HG02759 (cell line): ENCODE measurements at regions not wholly inside any gene's neighbourhood (a gene's known extent, or its start where the extent isn't known, plus 50 kb on each side); places are given as distances from the start of the nearest gene placed in this dataset.

ENCODE experiments used
- ATAC-seq: cut with Tn5 transposase; IDR thresholded peaks from one replicate; pipeline ENCODE4 v1.9.1; 2021; ENCODE audit warnings: mild to moderate bottlenecking, moderate library complexity; ENCODE audit not compliant: unreplicated experiment

DNA sequence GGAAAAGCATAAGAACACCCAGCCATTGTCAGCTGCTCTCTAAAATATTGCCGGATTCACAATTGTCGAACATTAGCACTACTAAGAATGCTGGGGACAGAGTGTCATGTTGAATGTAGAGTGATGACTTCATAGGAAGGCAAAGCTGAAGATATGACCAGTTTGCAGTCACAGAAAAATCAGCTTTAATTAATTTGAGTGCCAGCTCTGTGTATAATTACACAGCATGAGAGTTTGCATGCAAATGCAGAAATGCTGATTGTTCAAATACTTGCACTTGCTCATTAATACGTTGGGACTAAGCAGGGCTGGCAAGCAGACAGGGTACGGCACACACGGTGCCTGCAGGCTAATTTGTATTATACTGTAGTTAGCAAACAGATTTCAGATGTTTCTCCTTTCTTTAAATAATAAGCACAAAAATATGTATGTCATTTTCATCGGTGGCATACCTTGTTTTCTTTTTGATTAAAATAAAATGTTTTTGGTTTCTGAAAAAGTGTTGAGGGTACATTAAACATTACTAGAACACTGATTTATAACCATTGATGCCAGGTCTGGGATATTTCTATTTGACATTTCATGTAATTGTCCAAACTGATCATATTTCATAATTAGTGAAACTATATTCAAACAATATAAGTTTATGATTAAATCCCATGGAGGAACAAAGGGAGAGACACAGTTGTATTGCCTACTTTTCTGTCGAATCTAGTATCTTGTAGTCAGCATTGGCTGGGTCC, 99.8 kb upstream of the ADGRL2 start:
- ATAC-seq = no peak

GRCh38 chr1:81699234-81699633, 101.5 kb upstream of the ADGRL2 start:
- ATAC-seq = no peak

GRCh38 chr1:81695741-81696140, 105.0 kb upstream of the ADGRL2 start:
- no peak for ATAC-seq

- ATAC-seq = no peak
Observed at GRCh38 chr1:81693316-81693715, 107.4 kb upstream of the ADGRL2 start.

- ATAC-seq = no peak
Observed at GRCh38 chr1:81690676-81691453, 109.9 kb upstream of the ADGRL2 start.

- no peak for ATAC-seq
Observed at GRCh38 chr1:81689531-81689941, 111.2 kb upstream of the ADGRL2 start.

DNA sequence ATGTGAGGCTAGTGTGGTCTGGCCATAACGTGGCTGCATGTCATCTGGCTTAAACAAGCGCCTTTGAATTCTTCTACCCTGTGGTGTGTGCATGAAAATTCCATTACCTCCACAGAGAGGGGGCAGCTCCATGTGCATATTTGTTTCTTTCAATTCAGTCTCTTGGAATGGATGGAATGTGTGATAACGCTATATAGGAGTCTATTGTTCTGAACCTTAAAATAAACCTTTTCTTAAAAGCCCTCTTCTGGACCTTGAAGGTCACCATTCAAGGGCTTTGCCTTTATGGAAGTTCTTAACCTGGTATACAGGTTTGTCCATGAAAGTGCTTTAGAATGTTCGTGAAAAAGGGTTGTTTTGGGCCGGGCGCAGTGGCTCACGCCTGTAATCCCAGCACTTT, 118.2 kb upstream of the ADGRL2 start:
- no peak for ATAC-seq

DNA sequence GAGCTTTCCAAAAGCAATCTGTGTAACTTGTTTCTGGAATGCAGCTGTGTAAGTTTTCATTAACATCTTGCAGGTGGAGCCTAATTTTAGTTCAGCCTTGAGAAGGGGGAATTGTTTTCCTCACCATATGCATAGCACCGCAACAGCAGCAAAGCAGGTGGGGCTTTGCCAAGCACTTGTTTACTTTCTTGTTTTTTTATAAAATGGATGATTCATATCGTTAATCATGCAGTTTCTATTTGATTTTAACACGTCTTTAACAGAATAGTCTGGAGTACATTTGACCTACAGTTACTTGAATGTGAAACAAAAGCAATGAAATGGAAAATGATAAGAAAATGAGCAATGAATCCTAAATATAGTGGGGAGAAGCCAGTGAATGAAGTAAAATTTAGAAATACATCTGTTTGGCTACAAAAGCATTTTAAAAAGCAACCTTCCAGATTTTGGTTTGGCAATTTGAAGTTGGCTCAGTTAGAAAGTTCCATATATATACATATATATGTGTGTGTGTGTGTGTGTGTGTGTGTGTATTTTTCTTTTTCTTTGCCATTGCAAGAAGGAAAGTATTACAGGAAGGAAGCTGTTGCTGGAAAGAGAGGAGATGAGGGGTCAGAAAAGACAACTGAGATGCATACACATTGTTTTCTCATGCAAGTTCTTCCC, 119.0 kb upstream of the ADGRL2 start:
- ATAC-seq = no peak

DNA sequence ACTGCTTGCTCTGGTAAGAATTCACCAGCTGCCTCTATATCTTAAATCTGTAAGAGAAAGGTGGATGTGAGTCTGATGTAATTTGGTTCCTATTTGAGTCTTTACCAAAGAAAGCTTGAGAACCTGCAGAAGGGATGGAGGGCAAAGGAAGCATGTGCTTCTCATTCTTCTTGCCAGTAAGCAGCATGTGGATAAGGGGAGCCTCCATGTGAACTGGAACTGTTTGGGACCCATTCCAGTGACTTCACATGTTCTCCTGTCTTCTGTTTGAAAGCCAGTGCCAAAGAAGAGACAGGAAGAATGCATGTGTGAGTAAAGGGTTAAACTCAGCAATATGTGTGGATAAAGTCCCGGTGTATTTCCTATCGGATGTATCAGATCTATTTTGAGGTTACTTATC, 119.6 kb upstream of the ADGRL2 start:
- no peak for ATAC-seq

DNA sequence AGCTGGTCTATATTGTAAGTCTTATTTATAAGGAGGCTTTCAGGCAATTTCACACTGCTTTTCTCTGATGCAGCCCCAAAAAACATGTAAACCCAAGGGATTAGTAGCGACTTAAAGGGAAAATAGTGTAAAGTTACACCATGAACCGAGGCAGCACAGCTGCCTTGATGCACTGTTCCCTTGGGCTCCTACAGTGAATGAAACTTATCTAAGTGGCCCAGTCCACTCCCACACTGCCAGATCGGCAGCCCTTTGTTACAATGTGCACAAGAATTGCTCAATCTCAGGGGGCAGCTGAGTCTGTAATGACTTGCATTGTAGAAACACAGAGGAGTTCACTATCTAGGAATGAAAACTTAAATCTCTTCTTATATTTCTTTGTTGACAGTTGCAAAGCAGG, 120.8 kb upstream of the ADGRL2 start:
- no peak for ATAC-seq

DNA sequence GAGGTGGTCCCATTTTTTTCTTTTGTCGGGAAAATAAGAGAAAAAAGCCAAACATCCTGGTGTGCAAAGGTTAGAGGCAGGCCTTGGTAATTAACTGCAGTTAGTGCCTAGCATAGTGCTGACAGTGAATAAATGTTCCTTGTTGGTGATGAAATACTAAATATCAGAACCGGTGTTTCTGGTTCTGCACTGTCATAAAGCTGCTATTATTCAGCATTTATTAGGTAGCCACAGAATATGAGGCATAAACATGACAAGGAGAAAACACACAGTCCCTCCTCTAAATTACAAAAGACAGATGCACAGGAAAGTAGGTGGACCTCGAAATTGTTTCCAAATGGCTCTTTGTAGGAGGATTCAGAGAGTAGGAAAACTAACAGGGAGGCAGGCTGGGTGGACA, 122.0 kb upstream of the ADGRL2 start:
- ATAC-seq = no peak

- no peak for ATAC-seq
Observed at GRCh38 chr1:81672766-81673165, 128.0 kb upstream of the ADGRL2 start.

- ATAC-seq = no peak
Observed at GRCh38 chr1:81671038-81671437, 129.7 kb upstream of the ADGRL2 start.

- ATAC-seq = no peak
Observed at GRCh38 chr1:81670286-81670685, 130.4 kb upstream of the ADGRL2 start.

DNA sequence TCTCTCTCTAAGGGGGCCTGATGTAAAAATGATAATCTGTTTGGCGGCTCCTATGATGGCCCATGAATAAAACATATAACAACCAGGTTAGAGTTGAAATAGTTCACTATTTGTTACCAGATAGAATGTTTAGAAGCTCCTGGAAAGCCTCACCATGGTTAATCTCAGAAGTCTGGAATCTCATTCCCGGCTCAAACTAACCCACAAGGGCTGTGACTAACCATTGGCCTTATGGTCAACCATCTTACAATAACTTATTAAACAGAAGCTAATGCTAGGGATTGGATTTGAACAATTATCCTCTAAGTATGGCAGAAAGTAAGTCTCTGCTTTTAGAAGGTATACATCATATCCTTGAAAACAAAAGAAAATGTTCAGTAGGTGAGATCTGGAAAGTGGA, 134.1 kb upstream of the ADGRL2 start:
- no peak for ATAC-seq

GRCh38 chr1:81664341-81664740, 136.4 kb upstream of the ADGRL2 start:
- ATAC-seq = no peak

DNA sequence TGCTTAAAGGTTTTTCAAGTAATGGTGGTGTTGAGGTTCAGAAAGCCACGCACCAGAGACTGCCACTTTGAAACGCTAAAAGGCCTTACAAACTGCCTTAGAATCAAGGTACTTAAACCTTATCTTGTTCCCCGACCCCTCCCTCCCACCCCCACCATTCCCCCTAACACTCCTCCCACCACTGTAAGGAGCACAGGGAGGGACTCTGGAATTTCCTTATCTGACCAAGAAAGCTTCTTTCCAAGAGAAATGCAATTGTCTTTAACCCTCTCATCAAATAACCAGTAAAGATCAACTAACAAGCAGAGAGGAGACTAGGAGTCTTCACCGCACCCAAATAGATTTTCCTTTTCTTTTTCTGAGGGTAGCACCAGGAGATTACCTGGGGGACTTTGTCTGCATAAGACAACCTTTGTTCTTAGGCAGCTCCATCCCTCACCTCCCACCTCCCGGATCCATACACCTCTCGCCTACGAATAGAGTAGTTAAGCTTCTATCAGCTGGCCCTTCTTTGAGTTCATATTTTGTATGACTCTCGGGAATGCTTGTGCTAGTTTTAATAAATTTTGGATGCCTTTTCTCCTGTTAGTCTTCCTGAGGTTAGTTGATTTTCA, 137.7 kb upstream of the ADGRL2 start:
- ATAC-seq = no peak

- ATAC-seq = no peak
Observed at GRCh38 chr1:81660286-81660685, 140.4 kb upstream of the ADGRL2 start.

DNA sequence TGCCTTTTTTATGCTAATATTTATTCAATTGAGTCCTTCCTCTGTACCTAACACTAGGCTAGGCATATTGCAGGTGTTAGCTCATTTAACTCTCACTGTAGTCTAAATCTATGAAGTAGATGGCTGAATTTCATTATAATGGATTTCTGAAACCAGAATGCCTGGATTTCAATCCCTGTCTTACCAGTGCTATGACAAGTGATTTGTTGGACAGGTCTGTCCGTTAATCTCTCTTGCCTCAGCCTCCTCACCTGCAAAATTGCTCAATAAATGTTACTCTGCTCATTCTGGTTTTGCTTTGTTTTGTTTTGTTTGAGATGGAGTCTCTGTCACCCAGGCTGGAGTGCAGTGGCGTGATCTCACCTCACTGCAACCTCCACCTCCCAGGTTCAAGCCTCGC, 146.1 kb upstream of the ADGRL2 start:
- ATAC-seq = no peak

DNA sequence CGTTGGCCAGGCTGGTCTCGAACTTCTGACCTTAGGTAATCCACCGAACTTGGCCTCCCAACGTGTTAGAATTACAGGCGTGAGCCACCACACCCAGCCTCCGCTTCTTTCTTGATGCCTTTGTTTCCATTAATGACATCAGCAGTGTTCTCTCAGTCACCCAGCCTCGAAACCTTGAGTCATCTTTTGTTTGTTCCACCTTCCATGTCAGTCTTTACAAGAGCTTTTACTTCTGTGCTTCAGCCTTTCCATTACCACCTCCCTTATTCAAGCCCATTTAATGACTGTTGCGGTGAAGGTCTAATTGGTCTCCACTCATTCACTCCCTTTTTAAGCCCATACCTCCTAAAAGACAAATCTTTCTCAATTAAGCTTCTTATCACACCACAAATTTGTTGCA, 146.6 kb upstream of the ADGRL2 start:
- ATAC-seq = no peak

- ATAC-seq = no peak
Observed at GRCh38 chr1:81650776-81651175, 150.0 kb upstream of the ADGRL2 start.

DNA sequence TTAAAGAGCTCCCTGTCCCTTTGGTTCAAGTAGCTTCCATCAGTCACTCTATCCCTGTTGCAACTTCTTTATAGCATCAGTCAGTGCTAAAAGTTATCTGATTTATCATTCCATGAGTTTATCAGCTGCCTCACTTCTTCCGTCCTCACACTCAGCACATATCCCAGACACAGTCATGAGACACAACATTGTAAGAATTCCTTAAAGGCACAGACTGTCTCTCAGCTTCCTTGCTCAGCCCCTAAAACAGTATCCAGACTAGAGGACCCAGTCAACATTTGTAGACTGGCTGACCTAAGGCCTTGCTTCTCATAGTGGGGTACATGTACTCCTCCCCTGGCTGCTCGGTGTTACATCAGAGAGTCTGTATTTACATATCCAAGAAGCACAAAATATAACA, 164.9 kb upstream of the ADGRL2 start:
- no peak for ATAC-seq
